C4-2B (cell line): ENCODE measurements at regions not wholly inside any gene's neighbourhood (a gene's known extent, or its start where the extent isn't known, plus 50 kb on each side); places are given as distances from the start of the nearest gene placed in this dataset.

Experiments used
- ZFX ChIP-seq: fragments of 450-650 bp; IDR thresholded peaks from 2 replicates; pipeline ENCODE4 v1.6.1; 2017
- TF ChIP-seq, protein P1 (sequence below): fragments of 450-650 bp; conservative IDR thresholded peaks from 2 replicates; pipeline ENCODE4 v1.5.1; 2017; ENCODE audit warnings: mild to moderate bottlenecking

DNA sequence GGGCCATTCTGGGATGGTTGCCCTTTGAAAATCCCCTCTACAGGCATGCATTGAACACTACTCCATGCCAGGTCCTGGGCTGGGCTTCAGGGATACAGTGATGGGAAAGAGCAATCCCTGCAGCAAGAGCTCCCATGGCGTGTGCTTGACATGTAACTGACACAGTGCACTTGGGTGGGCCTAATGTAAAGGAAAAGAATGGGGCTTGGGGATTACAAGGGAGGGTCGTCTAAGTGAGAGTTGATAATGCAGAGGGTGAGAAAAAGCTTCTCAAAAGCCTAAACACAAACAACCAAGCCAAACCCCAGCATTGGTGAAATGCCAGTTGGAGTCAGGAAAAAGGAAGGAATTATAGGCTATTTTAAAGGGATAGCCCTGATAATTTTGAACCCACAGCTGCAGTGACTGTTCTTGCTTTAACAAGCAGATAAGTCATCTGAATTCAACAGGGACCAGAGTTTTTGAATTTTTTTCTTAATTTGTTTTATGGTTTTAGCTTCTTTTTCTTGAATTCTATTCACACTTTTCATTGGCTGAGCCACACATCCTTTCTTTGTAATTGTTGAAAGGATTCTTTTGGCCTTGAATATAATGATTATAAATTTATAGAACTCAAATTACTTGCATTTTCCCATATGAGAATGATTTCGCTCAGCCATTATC, 308.7 kb downstream of the LPIN1 start:
- TF ChIP-seq, protein P1, sequence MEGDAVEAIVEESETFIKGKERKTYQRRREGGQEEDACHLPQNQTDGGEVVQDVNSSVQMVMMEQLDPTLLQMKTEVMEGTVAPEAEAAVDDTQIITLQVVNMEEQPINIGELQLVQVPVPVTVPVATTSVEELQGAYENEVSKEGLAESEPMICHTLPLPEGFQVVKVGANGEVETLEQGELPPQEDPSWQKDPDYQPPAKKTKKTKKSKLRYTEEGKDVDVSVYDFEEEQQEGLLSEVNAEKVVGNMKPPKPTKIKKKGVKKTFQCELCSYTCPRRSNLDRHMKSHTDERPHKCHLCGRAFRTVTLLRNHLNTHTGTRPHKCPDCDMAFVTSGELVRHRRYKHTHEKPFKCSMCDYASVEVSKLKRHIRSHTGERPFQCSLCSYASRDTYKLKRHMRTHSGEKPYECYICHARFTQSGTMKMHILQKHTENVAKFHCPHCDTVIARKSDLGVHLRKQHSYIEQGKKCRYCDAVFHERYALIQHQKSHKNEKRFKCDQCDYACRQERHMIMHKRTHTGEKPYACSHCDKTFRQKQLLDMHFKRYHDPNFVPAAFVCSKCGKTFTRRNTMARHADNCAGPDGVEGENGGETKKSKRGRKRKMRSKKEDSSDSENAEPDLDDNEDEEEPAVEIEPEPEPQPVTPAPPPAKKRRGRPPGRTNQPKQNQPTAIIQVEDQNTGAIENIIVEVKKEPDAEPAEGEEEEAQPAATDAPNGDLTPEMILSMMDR, result no peak
- TF ChIP-seq ZFX, result no peak
